ENCODE measurements at regions not wholly inside any gene's neighbourhood (a gene's known extent, or its start where the extent isn't known, plus 50 kb on each side); places are given as distances from the start of the nearest gene placed in this dataset.

- no peak for DNase-seq
These were observed 65.2 kb upstream of the CDON start for GRCh38 chr11:126127898-126128297.

GRCh38 chr11:126127284-126127845 lies 64.7 kb upstream of the CDON start:
- no peak for DNase-seq

DNA sequence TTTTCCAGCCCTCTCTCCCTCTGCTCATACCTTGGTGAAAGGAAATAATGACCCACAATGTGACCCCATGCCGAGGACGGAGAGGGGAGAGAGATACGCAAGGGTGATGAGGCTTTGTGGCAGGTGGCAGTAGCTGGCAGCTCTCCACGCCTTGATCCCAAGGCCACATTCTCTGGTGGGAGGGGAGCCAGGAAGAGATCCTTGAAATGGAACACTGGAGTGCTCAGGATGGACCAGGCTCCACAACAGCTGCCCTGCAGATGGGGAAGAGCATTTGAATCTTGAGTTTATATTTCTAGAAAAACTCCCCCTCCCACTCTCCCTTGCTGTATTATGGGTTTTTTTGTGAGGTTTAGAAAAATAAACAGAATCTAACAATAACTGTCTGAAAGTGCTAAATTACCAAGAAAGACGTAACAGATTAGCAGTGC lies 61.6 kb upstream of the CDON start:
- DNase-seq, result no peak

GRCh38 chr11:126123686-126124085 lies 61.0 kb upstream of the CDON start:
- no peak for DNase-seq

DNA sequence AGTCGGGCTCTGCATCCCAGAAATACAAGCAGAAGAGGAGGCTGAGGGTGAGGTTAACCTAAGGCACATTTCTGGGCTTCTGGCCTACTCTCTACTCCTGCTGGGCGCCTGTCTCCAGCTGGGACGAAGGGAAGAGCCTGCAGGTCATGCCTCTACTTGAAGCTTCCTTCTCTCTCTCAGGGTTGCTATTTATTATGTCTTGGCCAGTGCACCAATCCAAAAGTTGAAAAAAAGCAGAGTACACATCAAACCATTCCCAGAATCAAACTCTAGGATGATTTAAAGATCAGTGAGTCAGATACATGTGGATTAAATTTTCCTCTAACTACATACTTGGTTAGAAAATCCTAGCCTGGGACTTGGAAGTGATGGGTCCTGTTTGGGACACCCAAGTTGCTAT lies 60.2 kb upstream of the CDON start:
- DNase-seq, result no peak

- no peak for DNase-seq
These were observed 58.6 kb upstream of the CDON start for GRCh38 chr11:126121296-126121695.

GRCh38 chr11:126118806-126119205 lies 56.1 kb upstream of the CDON start:
- no peak for DNase-seq

DNA sequence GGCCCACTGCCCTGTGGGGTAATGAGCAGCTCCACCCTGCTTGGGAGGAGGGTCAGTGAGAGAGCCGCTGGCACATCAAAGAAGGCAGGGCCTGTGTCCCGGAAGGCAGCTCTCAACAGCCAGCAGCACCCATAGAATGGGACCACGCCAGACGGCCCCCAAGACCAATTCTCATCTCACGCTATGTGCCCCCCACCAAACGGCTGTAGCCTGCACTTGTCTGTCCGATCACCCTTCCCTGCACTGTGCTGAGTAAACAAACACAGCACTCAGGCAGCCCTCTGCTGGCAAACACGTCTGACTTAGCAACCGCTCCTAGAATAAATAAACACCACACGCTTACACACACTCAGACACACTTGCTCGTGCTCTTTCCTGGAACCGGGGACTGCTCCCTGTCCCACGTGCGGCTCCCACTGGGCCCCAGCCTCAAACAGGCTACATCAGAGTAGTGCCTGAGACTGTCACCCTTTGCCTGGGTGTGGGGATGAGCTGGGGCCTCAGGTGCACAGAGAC lies 53.2 kb upstream of the CDON start:
- peak; percentile 4 for DNase-seq

DNA sequence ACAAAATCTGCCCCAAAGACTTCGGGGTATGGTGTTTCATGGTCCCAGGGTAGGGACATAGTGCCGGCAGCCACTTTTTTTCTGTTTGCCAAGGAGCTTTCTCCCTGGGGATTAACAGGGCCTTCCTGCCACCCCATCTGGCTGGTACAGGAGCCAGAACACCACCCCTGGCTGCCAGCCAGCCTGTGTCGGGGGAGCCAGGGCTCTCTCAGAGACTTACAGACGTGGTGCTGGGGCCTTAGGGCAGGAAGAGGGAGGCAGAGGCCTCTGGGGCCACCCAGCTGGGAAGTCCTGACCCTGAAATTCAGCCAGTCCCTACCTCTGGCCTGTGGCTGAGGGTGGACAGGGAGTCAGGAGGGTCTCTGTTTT lies 52.4 kb upstream of the CDON start:
- DNase-seq, result no peak

GRCh38 chr11:126114486-126115126 lies 51.9 kb upstream of the CDON start:
- DNase-seq, result no peak

GRCh38 chr11:126113963-126114362 lies 51.3 kb upstream of the CDON start:
- DNase-seq, result no peak

DNA sequence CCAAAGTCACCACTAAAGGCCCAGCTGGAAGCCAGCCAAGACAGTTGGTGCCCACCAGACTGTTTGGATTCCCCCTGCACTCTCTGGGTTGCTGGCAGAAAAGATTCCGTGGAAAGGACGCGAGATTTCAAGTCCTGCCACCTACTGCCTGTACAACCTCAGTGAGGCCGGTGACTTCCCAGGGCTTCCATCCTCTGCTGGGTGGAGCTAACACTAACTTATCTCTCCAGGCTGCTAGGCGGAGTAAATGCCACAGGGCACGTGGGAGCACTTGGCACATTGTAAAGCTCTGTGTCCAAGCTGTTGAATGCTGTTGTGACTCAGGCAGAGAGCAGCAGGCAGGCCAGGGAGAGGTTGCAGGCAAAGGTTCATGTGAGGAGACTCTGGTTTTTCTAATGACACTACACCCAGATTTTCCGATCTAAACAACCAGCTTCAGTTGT lies 50.9 kb upstream of the CDON start:
- peak; percentile 26 for DNase-seq

GRCh38 chr11:126113012-126113411 lies 50.3 kb upstream of the CDON start:
- no peak for DNase-seq

- DNase-seq, result no peak
These were observed 49.9 kb upstream of the CDON start for GRCh38 chr11:126112547-126112946.

All from GOT3 (cell line).